ENCODE measurements at regions not wholly inside any gene's neighbourhood (a gene's known extent, or its start where the extent isn't known, plus 50 kb on each side); places are given as distances from the start of the nearest gene placed in this dataset.

GRCh38 chr3:8366219-8366810, 135.3 kb upstream of the LMCD1 start:
- peak; percentile 15 for DNase-seq

DNA sequence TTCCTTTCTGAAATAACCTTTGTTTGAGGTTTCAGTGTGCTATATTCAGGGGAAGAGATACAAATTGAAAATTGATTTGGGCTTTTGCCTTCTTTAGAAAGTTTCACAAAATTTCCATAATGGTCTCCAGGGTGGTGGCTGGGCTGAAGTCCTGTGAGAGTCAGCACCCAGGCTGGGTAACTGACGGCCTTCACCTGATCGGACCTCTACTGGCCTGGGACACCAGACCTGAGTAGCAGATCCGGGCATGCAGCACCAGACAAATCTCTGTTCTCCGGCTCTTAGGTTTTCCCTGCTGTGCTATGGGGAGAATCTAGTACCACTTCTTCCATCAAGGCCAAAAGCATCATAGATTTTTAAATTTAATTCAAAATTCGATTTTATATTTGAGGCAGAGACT, 133.0 kb upstream of the LMCD1 start:
- no peak for DNase-seq

GRCh38 chr3:8369638-8370037, 132.0 kb upstream of the LMCD1 start:
- no peak for DNase-seq

DNA sequence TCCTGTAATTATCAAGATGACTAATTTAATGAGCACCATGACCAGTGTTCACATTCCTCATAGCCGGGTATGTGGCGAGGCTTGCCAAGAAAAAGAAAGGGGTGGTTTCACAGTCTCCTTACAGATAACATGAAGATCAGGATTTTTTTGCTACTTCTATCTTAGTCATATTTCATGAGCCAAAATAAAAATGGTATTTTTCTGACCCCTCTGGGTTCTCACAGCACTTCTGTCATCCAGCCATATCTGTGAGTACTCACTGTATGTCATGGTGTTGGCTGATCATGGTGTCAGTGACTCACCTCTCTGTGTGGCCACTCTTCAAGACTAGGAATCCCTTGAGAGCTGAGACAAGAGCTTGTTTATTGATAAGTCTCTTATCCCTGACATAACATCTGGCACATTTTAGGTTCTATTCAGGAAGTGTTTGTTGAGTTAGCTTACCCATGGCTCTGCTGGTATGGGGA, 130.5 kb upstream of the LMCD1 start:
- peak; percentile 94 for DNase-seq

DNA sequence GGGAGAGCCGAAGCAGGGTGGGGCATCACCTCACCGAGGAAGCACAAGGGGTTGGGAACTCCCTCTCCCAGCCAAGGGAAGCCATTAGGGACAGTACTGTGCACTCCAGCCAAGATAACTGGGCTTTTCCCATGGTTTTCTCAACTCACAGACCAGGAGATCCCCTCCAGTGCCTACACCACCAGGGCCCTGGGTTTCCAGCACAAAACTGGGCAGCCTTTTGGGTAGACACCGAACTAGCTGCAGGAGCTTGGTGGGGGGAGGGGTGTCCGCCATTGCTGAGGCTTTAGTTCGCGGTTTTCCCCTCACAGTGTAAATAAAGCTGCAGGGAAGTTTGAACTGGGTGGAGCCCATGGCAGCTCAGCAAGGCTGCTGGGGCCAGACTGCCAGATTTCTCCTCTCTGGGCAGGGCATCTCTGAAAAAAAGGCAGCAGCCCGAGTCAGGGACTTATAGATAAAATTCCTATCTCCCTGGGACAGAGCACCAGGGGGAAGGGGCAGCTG, 129.6 kb upstream of the LMCD1 start:
- peak; percentile 68 for DNase-seq

GRCh38 chr3:8380904-8381704, 120.5 kb upstream of the LMCD1 start:
- DNase-seq = no peak

DNA sequence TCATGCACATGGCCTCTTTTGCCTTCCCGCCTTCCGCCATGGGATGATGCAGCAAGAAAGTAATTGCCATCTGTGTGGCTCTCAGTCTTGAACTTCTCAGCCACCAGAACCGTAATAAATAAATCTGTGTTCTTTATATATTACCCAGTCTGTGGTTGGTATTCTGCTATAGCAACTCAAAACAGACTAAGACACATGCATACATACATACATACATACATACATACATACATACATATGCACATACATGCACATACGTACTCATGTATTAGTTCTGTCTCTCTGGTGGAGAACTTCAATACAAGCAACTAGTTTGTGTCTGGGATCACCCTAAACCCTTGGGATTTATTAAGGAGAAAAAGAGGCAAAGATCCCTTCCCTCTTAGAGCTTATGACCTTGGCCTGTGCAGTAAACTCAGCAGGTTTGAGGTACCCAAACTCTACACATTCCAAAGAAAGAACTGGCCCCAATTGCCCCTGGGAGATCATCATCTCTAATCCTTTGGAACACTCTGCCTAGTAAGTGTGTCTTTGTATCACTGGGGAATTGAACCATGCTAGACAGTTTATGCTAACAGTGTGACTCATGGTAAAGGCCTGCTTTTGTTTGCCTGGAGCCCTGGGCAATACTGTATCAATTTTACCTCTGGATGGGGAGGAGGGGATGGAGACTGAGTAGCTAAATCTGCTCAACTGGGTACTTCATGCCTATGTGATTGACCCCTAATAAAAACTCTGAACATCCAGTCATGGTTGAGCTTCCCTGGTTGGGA, 115.6 kb upstream of the LMCD1 start:
- no peak for DNase-seq

- DNase-seq = no peak
Measured at GRCh38 chr3:8387571-8387970, 114.1 kb upstream of the LMCD1 start.

GRCh38 chr3:8399686-8400085, 101.9 kb upstream of the LMCD1 start:
- no peak for DNase-seq

DNA sequence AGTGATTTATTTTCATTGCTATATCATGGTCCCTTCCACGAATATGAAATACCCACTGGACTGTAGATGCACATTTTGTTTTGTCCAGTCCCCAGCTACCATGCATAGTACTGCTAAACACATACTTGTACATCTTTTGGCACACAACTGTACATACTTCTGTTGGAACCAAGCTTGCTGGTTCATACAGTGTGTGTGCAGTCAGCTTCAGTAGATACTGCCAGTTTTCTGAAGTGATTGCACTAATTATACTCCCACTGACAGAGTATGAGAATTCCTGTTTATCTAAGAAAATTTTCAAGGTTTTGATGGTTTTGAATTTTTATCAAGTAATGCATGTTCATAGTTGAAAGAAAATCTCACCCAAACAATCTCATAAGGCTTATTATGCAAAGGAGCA, 100.7 kb upstream of the LMCD1 start:
- no peak for DNase-seq

DNA sequence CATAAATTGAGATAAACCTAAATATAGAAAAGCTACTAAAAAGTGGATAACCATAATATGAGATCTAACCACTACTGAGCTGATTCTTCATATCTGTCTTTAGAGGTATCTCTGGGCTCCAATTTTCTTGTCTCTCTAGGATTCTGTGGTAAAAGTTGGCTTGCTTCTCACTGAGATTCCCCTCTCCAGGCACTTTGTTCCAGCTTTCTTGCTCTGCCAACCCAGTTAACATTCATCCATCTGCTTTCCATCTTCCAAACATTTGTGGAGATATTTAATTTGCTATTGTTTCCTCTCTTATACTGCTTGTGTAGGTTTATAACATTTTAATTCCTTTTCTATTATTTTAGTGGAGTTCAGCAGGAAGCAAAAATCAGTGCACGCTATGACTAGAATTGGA, 97.6 kb upstream of the LMCD1 start:
- no peak for DNase-seq

DNA sequence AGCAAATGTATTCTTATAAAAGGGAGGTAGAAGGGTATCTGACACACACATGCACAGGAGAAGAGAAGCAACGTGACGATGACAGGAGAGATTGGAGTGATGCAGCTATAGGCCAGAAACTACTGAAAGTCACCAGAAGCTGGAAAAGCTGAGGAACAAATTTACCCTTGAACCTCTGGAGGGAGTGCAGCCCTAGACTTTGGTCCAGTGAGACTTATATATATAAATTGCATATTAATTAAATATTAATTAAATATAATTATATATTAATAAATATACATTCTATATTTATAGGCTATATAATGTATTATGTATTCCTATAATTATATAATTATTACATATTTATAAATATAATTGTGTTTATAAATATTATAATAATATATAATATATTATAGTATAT, 96.5 kb upstream of the LMCD1 start:
- DNase-seq = no peak

GRCh38 chr3:8406479-8406878, 95.1 kb upstream of the LMCD1 start:
- no peak for DNase-seq

DNA sequence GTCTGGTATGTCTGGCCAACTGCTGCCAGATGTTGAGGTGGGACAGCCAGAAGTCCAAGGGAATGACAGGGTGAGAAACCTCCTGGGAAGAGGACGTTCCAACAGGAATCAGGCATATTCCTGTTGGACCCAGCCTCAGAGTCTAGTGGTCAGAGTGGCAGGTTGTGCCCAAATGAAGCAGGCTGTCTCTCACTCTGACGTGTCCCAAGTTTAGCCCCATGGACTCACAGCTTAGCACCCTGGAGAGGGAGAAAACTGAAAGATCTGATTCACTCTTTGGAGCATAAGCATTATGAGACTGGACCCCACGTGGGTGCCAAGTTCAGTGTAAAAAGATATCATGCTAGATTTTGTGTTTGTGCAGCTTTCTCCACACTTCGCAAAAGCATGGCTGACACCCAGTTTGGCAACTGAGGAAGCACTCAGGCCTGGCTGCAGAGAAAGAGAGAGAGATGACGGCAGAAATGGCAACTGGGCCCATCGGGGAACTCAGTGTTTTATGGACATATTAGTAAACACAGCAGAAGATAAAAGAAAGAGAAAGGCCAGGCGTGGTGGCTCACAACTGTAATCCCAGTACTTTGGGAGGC, 88.2 kb upstream of the LMCD1 start:
- no peak for DNase-seq

GRCh38 chr3:8416965-8417364, 84.7 kb upstream of the LMCD1 start:
- peak; percentile 42 for DNase-seq

GRCh38 chr3:8420612-8421011, 81.0 kb upstream of the LMCD1 start:
- no peak for DNase-seq

DNA sequence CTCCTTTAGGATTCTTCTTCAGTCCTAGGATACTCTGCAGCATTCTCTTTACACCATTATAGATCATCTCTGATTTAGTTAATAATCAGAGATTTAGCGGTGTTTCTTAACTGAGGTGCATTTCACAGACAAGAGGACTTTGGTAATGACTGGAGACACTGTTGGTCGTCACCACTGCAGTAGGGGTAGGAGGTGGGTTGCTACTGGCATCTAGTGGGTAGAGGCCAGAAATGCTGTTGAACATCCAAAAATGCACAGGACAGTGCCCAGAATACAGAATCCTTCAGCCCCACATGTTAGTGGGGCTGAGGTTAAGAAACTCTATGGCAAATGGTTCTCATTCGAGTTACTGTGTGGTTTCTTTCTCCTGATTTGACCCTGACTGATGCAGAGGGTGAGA, 80.4 kb upstream of the LMCD1 start:
- DNase-seq = peak; percentile 64

DNA sequence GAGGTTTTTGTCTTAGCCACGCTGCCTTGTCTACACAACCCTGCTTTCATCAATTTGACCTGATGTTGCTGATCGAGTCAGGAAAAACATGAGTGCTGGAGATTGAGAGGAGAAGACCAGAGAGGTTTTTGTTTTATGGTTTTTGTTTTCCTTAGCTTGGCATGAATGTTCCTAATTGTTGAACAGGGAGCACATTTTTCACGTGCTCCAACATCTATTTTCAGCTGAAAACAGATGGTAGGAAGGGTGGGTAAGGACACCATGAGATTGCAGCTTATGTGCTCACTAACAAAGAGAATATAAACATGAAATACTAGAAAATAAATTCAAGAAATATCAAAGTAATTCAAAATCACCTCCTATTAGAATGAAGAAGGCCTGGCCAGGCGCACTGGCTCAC, 79.9 kb upstream of the LMCD1 start:
- DNase-seq = no peak

DNA sequence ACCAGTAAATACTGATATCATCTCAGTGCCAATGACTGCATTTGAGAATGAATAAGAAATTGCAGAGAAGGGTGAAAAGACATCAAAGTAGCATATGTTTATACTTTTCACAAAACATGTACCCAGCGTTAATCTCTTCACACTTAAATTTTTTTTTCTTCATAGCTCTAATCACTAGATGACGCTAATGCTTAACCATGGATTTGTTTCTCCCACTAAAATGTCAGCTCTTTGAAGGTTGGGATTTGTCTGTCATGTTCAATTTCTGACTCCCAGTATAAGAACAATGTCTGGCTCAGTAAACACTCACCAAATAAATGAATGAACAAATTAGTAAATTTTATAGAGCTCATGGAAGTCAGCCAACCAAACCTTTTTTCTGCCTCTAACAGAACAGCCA, 78.3 kb upstream of the LMCD1 start:
- no peak for DNase-seq

- DNase-seq = no peak
Measured at GRCh38 chr3:8424281-8424680, 77.3 kb upstream of the LMCD1 start.

DNA sequence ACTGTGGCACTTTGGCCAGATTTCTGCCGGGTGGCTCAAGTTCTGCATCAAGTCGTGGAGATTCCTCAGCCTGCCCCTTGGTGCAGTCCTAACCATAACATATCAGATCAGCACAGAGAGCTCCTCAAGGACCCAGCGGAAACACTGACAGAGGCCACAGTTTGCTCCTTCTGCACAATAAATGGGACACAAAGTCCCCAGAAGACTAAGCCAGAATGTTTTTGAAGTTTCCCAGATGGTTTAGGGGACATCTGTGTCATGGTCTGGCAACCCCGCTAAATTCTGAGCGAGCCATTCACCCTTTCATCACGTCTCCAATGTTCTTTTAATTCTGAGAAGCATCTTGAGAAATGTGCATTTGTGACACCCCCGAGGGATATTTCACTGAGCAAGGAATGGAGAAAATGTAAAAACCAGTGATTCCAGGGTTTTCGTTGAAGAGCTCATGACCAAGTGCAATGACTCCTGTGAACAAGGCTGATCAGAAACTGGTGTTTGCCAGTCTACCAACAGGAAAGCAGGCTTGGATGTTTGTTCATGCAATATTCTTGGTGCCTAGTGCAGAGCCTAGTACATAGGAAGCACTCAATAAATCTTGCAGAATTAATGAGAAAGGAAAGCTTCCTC, 64.8 kb upstream of the LMCD1 start:
- DNase-seq = no peak

- no peak for DNase-seq
Measured at GRCh38 chr3:8438507-8439079, 63.0 kb upstream of the LMCD1 start.

Data from hematopoietic multipotent progenitor cell treated with erythropoietin and hydrocortisone succinate and interleukin-3 and kit ligand, for 4 days (in vitro differentiated cells).